ENCODE measurements at regions not wholly inside any gene's neighbourhood (a gene's known extent, or its start where the extent isn't known, plus 50 kb on each side); places are given as distances from the start of the nearest gene placed in this dataset.
"Not testable (repeated sequence)": the region's sequence is repeated elsewhere in the genome, so short reads cannot be mapped to it uniquely, and the experiment has no call there.

- DNase-seq (ENCODE audit: low read depth in 2 of 3, low spot score in 2 of 3), result not testable (repeated sequence)
Measured at GRCh38 chrY:7588176-7588575, 676.6 kb upstream of the AMELY start.

GRCh38 chrY:7562541-7562940 lies 651.0 kb upstream of the AMELY start:
- DNase-seq (ENCODE audit: low read depth in 2 of 3, low spot score in 2 of 3), result no peak

GRCh38 chrY:7557675-7558074 lies 646.1 kb upstream of the AMELY start:
- no peak for DNase-seq (ENCODE audit: low read depth in 2 of 3, low spot score in 2 of 3)

- no peak for DNase-seq (ENCODE audit: low read depth in 2 of 3, low spot score in 2 of 3)
Measured at GRCh38 chrY:7555006-7555405, 643.5 kb upstream of the AMELY start.

GRCh38 chrY:7545060-7545459 lies 633.5 kb upstream of the AMELY start:
- no peak for DNase-seq (ENCODE audit: low read depth in 2 of 3, low spot score in 2 of 3)

- DNase-seq (ENCODE audit: low read depth in 2 of 3, low spot score in 2 of 3), result no peak
Measured at GRCh38 chrY:7544172-7544770, 632.7 kb upstream of the AMELY start.

GRCh38 chrY:7543506-7543905 lies 632.0 kb upstream of the AMELY start:
- DNase-seq (ENCODE audit: low read depth in 2 of 3, low spot score in 2 of 3), result no peak

- DNase-seq (ENCODE audit: low read depth in 2 of 3, low spot score in 2 of 3), result no peak
Measured at GRCh38 chrY:7542256-7542858, 630.8 kb upstream of the AMELY start.

GRCh38 chrY:7529396-7529795 lies 617.8 kb upstream of the AMELY start:
- no peak for DNase-seq (ENCODE audit: low read depth in 2 of 3, low spot score in 2 of 3)

GRCh38 chrY:7527568-7527967 lies 616.0 kb upstream of the AMELY start:
- DNase-seq (ENCODE audit: low read depth in 2 of 3, low spot score in 2 of 3), result not testable (repeated sequence)

- no peak for DNase-seq (ENCODE audit: low read depth in 2 of 3, low spot score in 2 of 3)
Measured at GRCh38 chrY:7518387-7518786, 606.8 kb upstream of the AMELY start.

- no peak for DNase-seq (ENCODE audit: low read depth in 2 of 3, low spot score in 2 of 3)
Measured at GRCh38 chrY:7516268-7516667, 604.7 kb upstream of the AMELY start.

GRCh38 chrY:7515812-7516211 lies 604.3 kb upstream of the AMELY start:
- no peak for DNase-seq (ENCODE audit: low read depth in 2 of 3, low spot score in 2 of 3)

GRCh38 chrY:7502896-7503295 lies 591.3 kb upstream of the AMELY start:
- no peak for DNase-seq (ENCODE audit: low read depth in 2 of 3, low spot score in 2 of 3)

GRCh38 chrY:7501236-7501635 lies 589.7 kb upstream of the AMELY start:
- no peak for DNase-seq (ENCODE audit: low read depth in 2 of 3, low spot score in 2 of 3)

GRCh38 chrY:7496001-7496400 lies 584.4 kb upstream of the AMELY start:
- DNase-seq (ENCODE audit: low read depth in 2 of 3, low spot score in 2 of 3), result no peak

- not testable (repeated sequence) for DNase-seq (ENCODE audit: low read depth in 2 of 3, low spot score in 2 of 3)
Measured at GRCh38 chrY:7484455-7485285, 573.1 kb upstream of the AMELY start.

GRCh38 chrY:7471976-7472375 lies 560.4 kb upstream of the AMELY start:
- no peak for DNase-seq (ENCODE audit: low read depth in 2 of 3, low spot score in 2 of 3)

- no peak for DNase-seq (ENCODE audit: low read depth in 2 of 3, low spot score in 2 of 3)
Measured at GRCh38 chrY:7470037-7470436, 558.5 kb upstream of the AMELY start.

- no peak for DNase-seq (ENCODE audit: low read depth in 2 of 3, low spot score in 2 of 3)
Measured at GRCh38 chrY:7468951-7469745, 557.6 kb upstream of the AMELY start.

- DNase-seq (ENCODE audit: low read depth in 2 of 3, low spot score in 2 of 3), result no peak
Measured at GRCh38 chrY:7467796-7468520, 556.4 kb upstream of the AMELY start.

All from activated CD8-positive, alpha-beta memory T cell treated with anti-CD3 and anti-CD28 coated beads for 48 hours (primary cell).